Sigmoid colon (tissue), 4 donors: ENCODE measurements at regions not wholly inside any gene's neighbourhood (a gene's known extent, or its start where the extent isn't known, plus 50 kb on each side); places are given as distances from the start of the nearest gene placed in this dataset.

Source experiments
- EP300 ChIP-seq, 4 donors: sonication (generic); formaldehyde crosslinking; IDR thresholded peaks; one replicate each; pipeline ENCODE4 v1.6.1; 2017; ENCODE audit warnings: antibody characterized with exemption in 4 of 4
- POLR2A ChIP-seq, 2 donors: fragments of 450-650 bp; IDR thresholded peaks; one replicate each; pipeline ENCODE4 v1.6.1; 2016; ENCODE audit warnings: antibody characterized with exemption in 2 of 2, mild to moderate bottlenecking in 2 of 2, moderate library complexity in 2 of 2
- POLR2AphosphoS5 ChIP-seq, 4 donors: sonication (generic); formaldehyde crosslinking; IDR thresholded peaks; one replicate each; pipeline ENCODE4 v1.6.1; 2017; ENCODE audit warnings: antibody characterized with exemption in 4 of 4
- TF ChIP-seq, protein P1 (sequence below), 4 experiments: fragments of 450-650 bp in 3 of 4; fragments of 200-600 bp in 1 of 4; IDR thresholded peaks; one replicate each; pipeline ENCODE4 v1.5.1; 2016 to 2019; ENCODE audit warnings: antibody characterized with exemption in 4 of 4, mild to moderate bottlenecking in 3 of 4, moderate library complexity in 2 of 4

DNA sequence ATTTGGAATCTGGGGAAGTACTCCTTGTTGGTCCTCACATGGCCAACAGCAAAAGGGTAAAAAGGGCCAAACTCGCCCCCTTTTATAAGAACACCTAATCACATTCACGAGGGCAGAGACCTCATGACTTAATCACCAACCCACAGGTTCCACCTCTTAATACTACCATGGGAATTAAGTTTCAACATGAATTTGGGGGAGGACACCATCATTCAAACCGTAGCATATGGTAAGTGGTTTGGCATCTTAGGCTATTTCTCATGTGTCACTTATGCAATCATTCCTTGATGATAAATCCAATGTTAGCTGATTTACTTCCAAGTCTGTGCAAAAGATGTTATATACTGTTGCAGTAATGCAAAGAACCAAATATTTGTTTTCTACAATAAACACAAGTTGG lies 302.9 kb upstream of the FAM241A start:
- TF ChIP-seq POLR2A (IDR thresholded peaks at IDR 0.05) = no peak
- TF ChIP-seq, protein P1, sequence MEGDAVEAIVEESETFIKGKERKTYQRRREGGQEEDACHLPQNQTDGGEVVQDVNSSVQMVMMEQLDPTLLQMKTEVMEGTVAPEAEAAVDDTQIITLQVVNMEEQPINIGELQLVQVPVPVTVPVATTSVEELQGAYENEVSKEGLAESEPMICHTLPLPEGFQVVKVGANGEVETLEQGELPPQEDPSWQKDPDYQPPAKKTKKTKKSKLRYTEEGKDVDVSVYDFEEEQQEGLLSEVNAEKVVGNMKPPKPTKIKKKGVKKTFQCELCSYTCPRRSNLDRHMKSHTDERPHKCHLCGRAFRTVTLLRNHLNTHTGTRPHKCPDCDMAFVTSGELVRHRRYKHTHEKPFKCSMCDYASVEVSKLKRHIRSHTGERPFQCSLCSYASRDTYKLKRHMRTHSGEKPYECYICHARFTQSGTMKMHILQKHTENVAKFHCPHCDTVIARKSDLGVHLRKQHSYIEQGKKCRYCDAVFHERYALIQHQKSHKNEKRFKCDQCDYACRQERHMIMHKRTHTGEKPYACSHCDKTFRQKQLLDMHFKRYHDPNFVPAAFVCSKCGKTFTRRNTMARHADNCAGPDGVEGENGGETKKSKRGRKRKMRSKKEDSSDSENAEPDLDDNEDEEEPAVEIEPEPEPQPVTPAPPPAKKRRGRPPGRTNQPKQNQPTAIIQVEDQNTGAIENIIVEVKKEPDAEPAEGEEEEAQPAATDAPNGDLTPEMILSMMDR (IDR thresholded peaks at IDR 0.05) = no peak
- no peak for TF ChIP-seq POLR2AphosphoS5 (IDR thresholded peaks at IDR 0.05)
- TF ChIP-seq EP300 (IDR thresholded peaks at IDR 0.05) = no peak
